ENCODE measurements at regions not wholly inside any gene's neighbourhood (a gene's known extent, or its start where the extent isn't known, plus 50 kb on each side); places are given as distances from the start of the nearest gene placed in this dataset.

DNA sequence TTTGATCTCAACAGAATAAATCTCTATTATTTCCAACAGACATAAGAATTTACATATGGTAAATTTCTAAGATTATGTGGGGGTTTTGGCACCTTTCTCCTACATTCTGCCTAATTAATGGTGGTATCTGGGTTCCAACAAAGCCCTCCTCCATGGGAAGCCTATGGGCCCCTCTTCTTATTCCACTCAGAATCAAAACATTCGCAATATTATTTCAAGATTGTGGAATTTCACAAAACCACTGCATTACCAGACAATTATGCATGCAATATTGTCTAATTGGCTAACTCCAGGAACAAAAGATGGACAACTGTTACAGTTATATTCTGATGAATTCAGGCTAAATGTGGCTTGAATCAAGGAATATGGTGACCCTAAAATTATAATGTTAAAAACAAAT is 434.0 kb downstream of the NFIB start:
- H3K79me2 ChIP-seq (ENCODE audit: insufficient read depth, low read length), result no peaks in the 10 kb centered on the region
- H3K27ac ChIP-seq (ENCODE audit: low read depth, low read length, poor library complexity, severe bottlenecking), result no peak overlapping the region
- no peak overlapping the region for H3K9ac ChIP-seq (ENCODE audit: low read length)
- H3F3A ChIP-seq (ENCODE audit: insufficient read depth, low read length), result no peaks in the 10 kb centered on the region
- no peaks in the 10 kb centered on the region for H4K20me1 ChIP-seq (ENCODE audit: insufficient read depth, low read length)
- H3K4me2 ChIP-seq (ENCODE audit: low read length), result no peak overlapping the region
- no peaks in the 10 kb centered on the region for H3K9me2 ChIP-seq (ENCODE audit: low read depth, low read length)
- H3K36me3 ChIP-seq (ENCODE audit: insufficient read depth, low read length), result no peaks in the 10 kb centered on the region
- H3K9me3 ChIP-seq (ENCODE audit: low read length), result no peaks in the 10 kb centered on the region
- no peak overlapping the region for H2AFZ ChIP-seq (ENCODE audit: low read length)
- H3K4me3 ChIP-seq (ENCODE audit: low read depth, low read length, poor library complexity, severe bottlenecking), result no peak overlapping the region
- H3K4me1 ChIP-seq (ENCODE audit: insufficient read depth, low read length, severe bottlenecking), result no peaks in the 10 kb centered on the region
- H3K27me3 ChIP-seq (ENCODE audit: insufficient read depth, low read length), result no peaks in the 10 kb centered on the region
- no peak for TF ChIP-seq EZH2 (IDR thresholded peaks at IDR 0.05; ENCODE audit: borderline replicate concordance, low read length)
- TF ChIP-seq, protein P1, sequence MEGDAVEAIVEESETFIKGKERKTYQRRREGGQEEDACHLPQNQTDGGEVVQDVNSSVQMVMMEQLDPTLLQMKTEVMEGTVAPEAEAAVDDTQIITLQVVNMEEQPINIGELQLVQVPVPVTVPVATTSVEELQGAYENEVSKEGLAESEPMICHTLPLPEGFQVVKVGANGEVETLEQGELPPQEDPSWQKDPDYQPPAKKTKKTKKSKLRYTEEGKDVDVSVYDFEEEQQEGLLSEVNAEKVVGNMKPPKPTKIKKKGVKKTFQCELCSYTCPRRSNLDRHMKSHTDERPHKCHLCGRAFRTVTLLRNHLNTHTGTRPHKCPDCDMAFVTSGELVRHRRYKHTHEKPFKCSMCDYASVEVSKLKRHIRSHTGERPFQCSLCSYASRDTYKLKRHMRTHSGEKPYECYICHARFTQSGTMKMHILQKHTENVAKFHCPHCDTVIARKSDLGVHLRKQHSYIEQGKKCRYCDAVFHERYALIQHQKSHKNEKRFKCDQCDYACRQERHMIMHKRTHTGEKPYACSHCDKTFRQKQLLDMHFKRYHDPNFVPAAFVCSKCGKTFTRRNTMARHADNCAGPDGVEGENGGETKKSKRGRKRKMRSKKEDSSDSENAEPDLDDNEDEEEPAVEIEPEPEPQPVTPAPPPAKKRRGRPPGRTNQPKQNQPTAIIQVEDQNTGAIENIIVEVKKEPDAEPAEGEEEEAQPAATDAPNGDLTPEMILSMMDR (IDR thresholded peaks at IDR 0.05; ENCODE audit: low read length), result no peak

GRCh38 chr9:13879011-13879410 is 434.9 kb downstream of the NFIB start:
- H3K4me1 ChIP-seq (ENCODE audit: insufficient read depth, low read length, severe bottlenecking), result no peaks in the 10 kb centered on the region
- no peaks in the 10 kb centered on the region for H3K36me3 ChIP-seq (ENCODE audit: insufficient read depth, low read length)
- H3K79me2 ChIP-seq (ENCODE audit: insufficient read depth, low read length), result no peaks in the 10 kb centered on the region
- H4K20me1 ChIP-seq (ENCODE audit: insufficient read depth, low read length), result no peaks in the 10 kb centered on the region
- H3K4me2 ChIP-seq (ENCODE audit: low read length), result no peak overlapping the region
- no peaks in the 10 kb centered on the region for H3K27me3 ChIP-seq (ENCODE audit: insufficient read depth, low read length)
- H3K9me3 ChIP-seq (ENCODE audit: low read length), result no peaks in the 10 kb centered on the region
- TF ChIP-seq, protein P1 (IDR thresholded peaks at IDR 0.05; ENCODE audit: low read length), result no peak
- TF ChIP-seq EZH2 (IDR thresholded peaks at IDR 0.05; ENCODE audit: borderline replicate concordance, low read length), result no peak
- no peak overlapping the region for H3K9ac ChIP-seq (ENCODE audit: low read length)
- no peak overlapping the region for H3K27ac ChIP-seq (ENCODE audit: low read depth, low read length, poor library complexity, severe bottlenecking)
- H3K4me3 ChIP-seq (ENCODE audit: low read depth, low read length, poor library complexity, severe bottlenecking), result no peak overlapping the region
- H2AFZ ChIP-seq (ENCODE audit: low read length), result no peak overlapping the region
- H3F3A ChIP-seq (ENCODE audit: insufficient read depth, low read length), result no peaks in the 10 kb centered on the region
- H3K9me2 ChIP-seq (ENCODE audit: low read depth, low read length), result no peaks in the 10 kb centered on the region

GRCh38 chr9:13878241-13878711 is 435.7 kb downstream of the NFIB start:
- no peaks in the 10 kb centered on the region for H3K9me3 ChIP-seq (ENCODE audit: low read length)
- H3K27me3 ChIP-seq (ENCODE audit: insufficient read depth, low read length), result no peaks in the 10 kb centered on the region
- no peak overlapping the region for H3K27ac ChIP-seq (ENCODE audit: low read depth, low read length, poor library complexity, severe bottlenecking)
- H3K79me2 ChIP-seq (ENCODE audit: insufficient read depth, low read length), result no peaks in the 10 kb centered on the region
- no peaks in the 10 kb centered on the region for H4K20me1 ChIP-seq (ENCODE audit: insufficient read depth, low read length)
- no peaks in the 10 kb centered on the region for H3F3A ChIP-seq (ENCODE audit: insufficient read depth, low read length)
- H2AFZ ChIP-seq (ENCODE audit: low read length), result no peak overlapping the region
- H3K36me3 ChIP-seq (ENCODE audit: insufficient read depth, low read length), result no peaks in the 10 kb centered on the region
- no peak overlapping the region for H3K9ac ChIP-seq (ENCODE audit: low read length)
- no peaks in the 10 kb centered on the region for H3K9me2 ChIP-seq (ENCODE audit: low read depth, low read length)
- H3K4me2 ChIP-seq (ENCODE audit: low read length), result no peak overlapping the region
- H3K4me3 ChIP-seq (ENCODE audit: low read depth, low read length, poor library complexity, severe bottlenecking), result no peak overlapping the region
- TF ChIP-seq, protein P1 (IDR thresholded peaks at IDR 0.05; ENCODE audit: low read length), result no peak
- TF ChIP-seq EZH2 (IDR thresholded peaks at IDR 0.05; ENCODE audit: borderline replicate concordance, low read length), result no peak
- H3K4me1 ChIP-seq (ENCODE audit: insufficient read depth, low read length, severe bottlenecking), result no peaks in the 10 kb centered on the region
